ENCODE measurements at regions not wholly inside any gene's neighbourhood (a gene's known extent, or its start where the extent isn't known, plus 50 kb on each side); places are given as distances from the start of the nearest gene placed in this dataset.

- no peak for TF ChIP-seq SPI1 (IDR thresholded peaks at IDR 0.05; ENCODE audit: borderline replicate concordance, low read depth)
- TF ChIP-seq GABPA (IDR thresholded peaks at IDR 0.05; ENCODE audit: low read depth) = no peak
- TF ChIP-seq CTCF (IDR thresholded peaks at IDR 0.05; ENCODE audit: insufficient read depth, low read length) = no peak
- TF ChIP-seq POLR2AphosphoS5 (IDR thresholded peaks at IDR 0.05; ENCODE audit: low read depth) = no peak
- TF ChIP-seq REST (IDR thresholded peaks at IDR 0.05; ENCODE audit: insufficient replicate concordance, low read depth) = no peak
- Histone ChIP-seq H3K27me3 (ENCODE audit: insufficient read depth, poor library complexity, severe bottlenecking) (no peaks in the 10 kb centered on the region), H3K4me3 (replicated peaks; ENCODE audit: insufficient read depth, low read length) (no peak overlapping the region), H3K27ac (replicated peaks) (no peak overlapping the region)
- no peak for DNase-seq (ENCODE audit: low read depth in 1 of 2, low spot score in 1 of 2)
Observed at GRCh38 chr5:44987026-44987425, 178.3 kb downstream of the MRPS30 start.

GRCh38 chr5:44991693-44992092 lies 182.9 kb downstream of the MRPS30 start:
- H3K27me3 ChIP-seq (ENCODE audit: insufficient read depth, poor library complexity, severe bottlenecking) = no peaks in the 10 kb centered on the region
- no peak overlapping the region for H3K4me3 ChIP-seq (replicated peaks; ENCODE audit: insufficient read depth, low read length)
- no peak for TF ChIP-seq GABPA (IDR thresholded peaks at IDR 0.05; ENCODE audit: low read depth)
- no peak for TF ChIP-seq SPI1 (IDR thresholded peaks at IDR 0.05; ENCODE audit: borderline replicate concordance, low read depth)
- TF ChIP-seq REST (IDR thresholded peaks at IDR 0.05; ENCODE audit: insufficient replicate concordance, low read depth) = no peak
- TF ChIP-seq POLR2AphosphoS5 (IDR thresholded peaks at IDR 0.05; ENCODE audit: low read depth) = no peak
- TF ChIP-seq CTCF (IDR thresholded peaks at IDR 0.05; ENCODE audit: insufficient read depth, low read length) = no peak
- DNase-seq (ENCODE audit: low read depth in 1 of 2, low spot score in 1 of 2) = no peak
- no peak overlapping the region for H3K27ac ChIP-seq (replicated peaks)

DNA sequence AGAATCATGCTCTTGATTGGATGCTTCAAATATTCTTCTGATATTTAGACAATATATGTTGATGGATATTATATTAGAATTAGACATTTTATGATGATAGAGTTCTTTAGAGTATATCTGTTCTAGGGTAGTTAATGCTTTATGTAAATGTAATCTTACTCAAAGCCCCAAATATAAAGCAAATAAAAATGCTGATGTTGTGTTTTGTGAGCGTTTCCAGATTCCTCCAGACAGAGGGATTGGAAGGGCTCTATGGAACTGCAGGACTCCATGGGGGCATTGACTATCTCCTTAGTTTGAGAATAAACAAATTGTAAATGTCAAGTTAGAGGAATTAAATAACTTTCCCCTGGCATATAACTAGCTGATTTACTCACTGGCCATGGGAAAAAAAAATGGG lies 184.5 kb downstream of the MRPS30 start:
- H3K27me3 ChIP-seq (ENCODE audit: insufficient read depth, poor library complexity, severe bottlenecking) = no peaks in the 10 kb centered on the region
- H3K27ac ChIP-seq (replicated peaks) = no peak overlapping the region
- no peak for DNase-seq (ENCODE audit: low read depth in 1 of 2, low spot score in 1 of 2)
- H3K4me3 ChIP-seq (replicated peaks; ENCODE audit: insufficient read depth, low read length) = no peak overlapping the region
- TF ChIP-seq REST (IDR thresholded peaks at IDR 0.05; ENCODE audit: insufficient replicate concordance, low read depth) (no peak), SPI1 (IDR thresholded peaks at IDR 0.05; ENCODE audit: borderline replicate concordance, low read depth) (no peak), POLR2AphosphoS5 (IDR thresholded peaks at IDR 0.05; ENCODE audit: low read depth) (no peak), GABPA (IDR thresholded peaks at IDR 0.05; ENCODE audit: low read depth) (no peak), CTCF (IDR thresholded peaks at IDR 0.05; ENCODE audit: insufficient read depth, low read length) (no peak)

All from HL-60 (cell line).